HG02798 (cell line): ENCODE measurements at regions not wholly inside any gene's neighbourhood (a gene's known extent, or its start where the extent isn't known, plus 50 kb on each side); places are given as distances from the start of the nearest gene placed in this dataset.
A peak's percentile ranks its signal among the peaks of the same experiment; 100 is the strongest.

Source experiments
- ATAC-seq: cut with Tn5 transposase; IDR thresholded peaks from one replicate; pipeline ENCODE4 v1.9.1; 2021; ENCODE audit warnings: mild to moderate bottlenecking; ENCODE audit not compliant: unreplicated experiment, poor library complexity

DNA sequence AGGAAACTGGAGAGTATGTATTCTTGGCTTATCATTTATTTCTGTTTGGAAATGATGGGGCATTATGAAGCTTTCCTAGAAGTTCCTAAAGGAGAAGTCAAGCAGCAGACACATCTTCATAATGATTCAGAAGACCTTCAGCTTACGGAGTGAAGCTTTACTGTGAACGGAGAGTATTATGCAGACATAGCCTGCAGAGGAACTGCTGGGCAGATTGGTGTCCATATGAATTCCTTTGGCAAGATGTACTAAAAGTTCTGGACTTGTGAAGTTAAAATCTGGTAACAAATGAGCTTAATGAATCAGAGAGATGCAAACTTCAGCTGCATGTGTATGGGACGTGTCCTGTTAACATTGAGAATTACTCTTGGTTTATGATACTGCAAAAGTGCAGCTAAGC, 60.1 kb downstream of the NABP1 start:
- ATAC-seq = no peak

- no peak for ATAC-seq
These were observed 60.7 kb downstream of the NABP1 start for GRCh38 chr2:191738667-191739066.

- ATAC-seq = no peak
These were observed 61.3 kb downstream of the NABP1 start for GRCh38 chr2:191739194-191739593.

GRCh38 chr2:191740016-191740419, 62.1 kb downstream of the NABP1 start:
- ATAC-seq = peak; percentile 92

DNA sequence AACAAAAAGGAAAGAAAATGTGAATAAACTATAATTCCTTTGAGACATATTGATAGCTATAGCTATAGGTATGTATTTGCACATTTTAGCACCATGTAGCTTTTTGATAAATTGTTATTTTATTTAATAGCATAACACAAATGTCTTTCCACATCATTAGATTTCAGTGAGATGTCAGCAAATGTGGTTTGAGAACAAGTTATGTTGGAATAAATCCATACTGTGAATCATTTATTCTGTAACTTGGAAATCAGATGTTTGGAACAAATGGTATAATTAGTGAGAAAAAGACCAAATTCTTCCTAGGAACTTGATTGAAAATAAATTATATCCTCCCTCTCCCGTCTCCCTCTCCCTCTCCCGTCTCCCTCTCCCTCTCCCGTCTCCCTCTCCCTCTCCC, 62.8 kb downstream of the NABP1 start:
- no peak for ATAC-seq

- no peak for ATAC-seq
These were observed 68.6 kb downstream of the NABP1 start for GRCh38 chr2:191746346-191747169.

DNA sequence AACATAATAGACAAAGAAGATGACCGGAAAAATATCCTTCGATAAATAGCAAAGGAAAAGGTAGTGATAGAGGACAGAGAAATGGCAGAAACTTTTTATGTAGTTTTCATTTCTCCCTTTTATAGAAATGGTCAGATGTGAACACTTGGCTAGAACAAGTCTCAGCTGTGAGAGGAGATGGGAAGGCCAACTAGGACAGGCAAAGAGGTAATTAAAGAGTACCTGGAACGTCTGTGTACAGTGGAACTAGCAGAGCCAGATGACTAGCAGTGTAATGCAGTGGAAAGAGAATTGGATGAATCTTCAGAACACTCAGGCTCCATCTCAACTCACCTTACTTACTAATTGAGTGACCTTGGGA, 69.2 kb downstream of the NABP1 start:
- no peak for ATAC-seq

DNA sequence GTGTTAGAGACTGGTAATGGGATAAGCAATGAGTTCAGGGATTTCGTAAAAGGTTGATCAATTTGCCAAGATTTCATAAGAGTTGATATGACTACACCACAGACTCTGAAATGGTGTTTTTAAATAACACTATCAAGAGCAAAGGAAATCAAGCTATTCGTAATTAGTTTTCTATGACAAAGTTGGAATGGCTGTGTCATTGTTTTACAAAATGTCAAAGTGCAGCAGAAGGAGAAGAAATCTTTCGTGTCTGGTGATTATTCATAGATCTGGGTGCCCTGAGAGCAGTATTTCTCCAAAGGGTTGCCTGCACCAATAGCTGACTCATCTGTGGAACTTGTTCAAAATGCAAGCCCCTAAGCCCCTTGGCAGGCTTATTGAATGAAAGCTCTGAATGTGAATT, 70.1 kb downstream of the NABP1 start:
- ATAC-seq = peak; percentile 32

DNA sequence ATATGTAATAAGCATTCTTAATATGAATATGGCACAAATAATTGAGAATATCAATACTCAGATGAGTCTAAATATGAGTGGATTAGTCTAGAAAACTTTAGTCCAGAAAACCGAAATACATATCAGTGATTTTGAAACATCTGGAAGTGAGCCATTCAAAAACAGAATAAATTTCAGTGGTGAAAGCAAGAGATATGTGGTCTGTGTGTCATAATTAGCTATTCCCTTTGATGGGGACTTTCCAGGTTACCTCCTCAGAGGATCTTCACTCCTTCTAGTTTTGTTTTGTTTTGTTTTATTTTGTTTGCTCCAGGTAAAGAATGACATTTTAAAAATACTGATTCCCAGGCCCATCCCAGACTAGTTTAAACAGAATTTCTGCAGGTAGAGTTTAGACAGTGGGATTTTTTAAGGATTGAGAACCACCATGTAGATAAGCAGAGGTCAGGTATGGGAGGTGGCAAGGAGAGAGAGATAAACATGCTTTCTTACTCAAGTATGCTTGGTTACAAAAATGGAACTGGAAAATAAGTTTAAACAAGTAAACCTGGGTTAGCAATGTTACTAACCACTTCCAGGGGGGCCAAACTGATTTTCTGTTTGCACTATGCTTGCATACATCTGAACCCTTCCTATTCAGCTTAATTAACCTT, 70.7 kb downstream of the NABP1 start:
- ATAC-seq = peak; percentile 84

DNA sequence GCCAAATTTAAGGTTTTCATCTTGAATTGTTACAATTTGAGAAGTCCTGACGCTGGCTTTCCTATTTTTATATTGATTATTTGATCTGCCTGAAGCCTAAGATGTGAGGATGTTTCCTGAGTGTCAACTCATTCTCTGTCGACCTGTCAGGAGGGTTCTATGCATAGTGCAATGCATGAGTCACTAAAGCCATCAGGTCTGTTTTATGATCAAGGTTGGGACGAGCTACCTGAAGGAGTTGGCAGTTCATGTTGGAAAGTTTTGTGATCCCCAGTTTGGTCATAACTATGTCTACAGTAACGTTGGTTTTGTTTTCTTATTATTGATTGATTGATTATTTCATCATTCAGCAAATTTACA, 71.2 kb downstream of the NABP1 start:
- no peak for ATAC-seq

GRCh38 chr2:191754103-191754502, 76.2 kb downstream of the NABP1 start:
- ATAC-seq = no peak

GRCh38 chr2:191756761-191757160, 78.8 kb downstream of the NABP1 start:
- no peak for ATAC-seq

DNA sequence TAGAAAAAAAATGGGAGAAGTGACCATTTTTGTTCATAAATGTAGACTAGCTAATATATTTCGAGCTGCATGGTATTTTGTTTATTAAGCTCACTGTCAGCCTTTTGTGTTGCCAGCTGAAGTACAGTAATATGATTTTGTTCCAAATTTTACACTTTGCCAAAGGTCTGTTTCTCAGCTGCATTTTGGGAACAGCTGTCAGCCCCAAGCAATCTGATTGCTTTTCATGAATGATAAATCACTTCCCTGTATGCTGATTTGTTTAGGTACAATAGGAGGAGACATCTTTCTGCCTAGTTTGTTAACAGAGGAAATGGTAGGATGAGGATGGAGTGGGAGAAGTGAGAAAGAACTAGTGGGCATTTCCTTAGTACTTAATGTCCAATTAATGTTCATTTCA, 79.3 kb downstream of the NABP1 start:
- ATAC-seq = no peak

- peak; percentile 100 for ATAC-seq
These were observed 80.9 kb downstream of the NABP1 start for GRCh38 chr2:191758518-191759507.

DNA sequence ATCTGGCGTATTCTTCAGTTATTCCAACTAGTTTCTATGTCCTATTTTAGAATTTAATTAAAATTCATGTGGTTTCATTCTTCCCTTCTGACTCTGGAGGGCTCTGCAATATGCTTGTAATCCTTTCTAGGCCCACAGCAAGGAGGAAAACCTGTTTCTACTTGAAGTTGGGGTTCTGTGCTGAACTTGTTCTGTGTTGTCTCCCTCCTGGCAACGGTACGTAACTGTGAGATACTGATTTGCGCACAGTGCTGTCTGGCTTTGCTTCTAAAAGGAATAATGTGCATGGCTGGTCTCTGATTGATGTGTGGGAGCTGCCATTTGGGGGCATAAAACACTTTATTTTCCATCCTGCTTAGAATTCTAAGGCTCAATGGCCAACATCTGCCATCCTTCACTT, 81.7 kb downstream of the NABP1 start:
- ATAC-seq = no peak

DNA sequence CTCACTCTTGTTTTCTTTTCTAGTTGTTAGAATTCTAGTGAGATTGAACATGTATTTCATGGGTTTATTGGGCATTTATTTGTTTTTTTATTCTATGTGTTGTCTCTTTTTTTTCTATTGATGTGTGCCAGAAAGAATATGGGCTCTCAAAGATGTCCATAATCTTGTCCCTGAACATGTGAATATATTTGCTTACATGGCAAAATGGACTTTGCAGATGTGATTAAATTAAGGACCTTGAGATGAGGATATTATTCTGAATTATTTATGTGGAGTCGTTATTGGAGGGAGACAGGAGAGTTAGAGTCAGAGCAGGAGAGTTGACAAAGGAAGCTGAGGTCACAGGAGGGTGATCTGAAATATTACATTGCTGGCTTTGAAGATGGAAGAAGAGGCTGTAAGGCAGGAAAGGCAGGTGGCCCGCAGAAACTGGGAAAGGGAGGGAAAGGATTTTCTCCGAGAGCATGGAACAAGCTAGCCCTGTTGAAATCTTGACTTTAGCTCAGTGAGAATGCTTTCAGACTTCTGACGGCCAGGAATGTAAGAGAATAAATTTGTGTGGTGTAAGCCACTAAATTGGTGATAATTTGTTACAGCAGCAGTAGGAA, 82.8 kb downstream of the NABP1 start:
- no peak for ATAC-seq

- no peak for ATAC-seq
These were observed 73.8 kb downstream of the CAVIN2 start for GRCh38 chr2:191773136-191773535.

GRCh38 chr2:191777351-191777750, 69.5 kb downstream of the CAVIN2 start:
- ATAC-seq = no peak

- no peak for ATAC-seq
These were observed 68.8 kb downstream of the CAVIN2 start for GRCh38 chr2:191778041-191778440.

- ATAC-seq = no peak
These were observed 64.5 kb downstream of the CAVIN2 start for GRCh38 chr2:191782351-191782750.
